ENCODE measurements at regions not wholly inside any gene's neighbourhood (a gene's known extent, or its start where the extent isn't known, plus 50 kb on each side); places are given as distances from the start of the nearest gene placed in this dataset.

- Histone ChIP-seq H3K4me3 (ENCODE audit: low read depth in 1 of 3, low read length in 3 of 3) (no peak overlapping the region), H3K36me3 (ENCODE audit: control insufficient read depth in 4 of 4, insufficient read depth in 3 of 4, low read depth in 1 of 4, low read length in 3 of 4) (no peaks in the 10 kb centered on the region), H3K27ac (ENCODE audit: low read depth in 1 of 2, low read length in 2 of 2) (no peak overlapping the region), H3K9me3 (ENCODE audit: control insufficient read depth in 4 of 4, low read length in 3 of 4) (peaks cover 0 to 5% (median 4%) of the 10 kb centered on the region in 4 donors), H3K27me3 (ENCODE audit: control insufficient read depth in 4 of 4, insufficient read depth in 4 of 4, low read length in 3 of 4) (no peaks in the 10 kb centered on the region), H3K9ac (ENCODE audit: low read depth in 1 of 2, low read length in 2 of 2) (no peak overlapping the region), H3K4me1 (ENCODE audit: control insufficient read depth in 4 of 4, insufficient read depth in 4 of 4, low read length in 3 of 4) (no peaks in the 10 kb centered on the region)
- TF ChIP-seq ATF3 (IDR thresholded peaks at IDR 0.05) (no peak), SP1 (IDR thresholded peaks at IDR 0.05) (no peak), GABPA (IDR thresholded peaks at IDR 0.05 in 1 of 2, conservative IDR thresholded peaks at IDR 0.05 in 1 of 2) (no peak), FOXA1 (IDR thresholded peaks at IDR 0.05) (no peak), EGR1 (IDR thresholded peaks at IDR 0.05; ENCODE audit: low read depth in 2 of 2) (no peak), TAF1 (conservative IDR thresholded peaks at IDR 0.05) (no peak), ZBTB33 (IDR thresholded peaks at IDR 0.05) (no peak), HNF4G (IDR thresholded peaks at IDR 0.05) (no peak)
- 87% methylated on average over 4 of the region's 4 CpGs for WGBS
- DNase-seq (ENCODE audit: low spot score), result no peak
Observed at GRCh38 chr7:67429735-67430134, 433.1 kb downstream of the TYW1 start.

GRCh38 chr7:67432536-67433234, 436.1 kb downstream of the TYW1 start:
- Histone ChIP-seq H3K9ac (ENCODE audit: low read depth in 1 of 2, low read length in 2 of 2) (no peak overlapping the region), H3K4me3 (ENCODE audit: low read depth in 1 of 3, low read length in 3 of 3) (no peak overlapping the region), H3K27me3 (ENCODE audit: control insufficient read depth in 4 of 4, insufficient read depth in 4 of 4, low read length in 3 of 4) (no peaks in the 10 kb centered on the region), H3K4me1 (ENCODE audit: control insufficient read depth in 4 of 4, insufficient read depth in 4 of 4, low read length in 3 of 4) (no peaks in the 10 kb centered on the region), H3K27ac (ENCODE audit: low read depth in 1 of 2, low read length in 2 of 2) (no peak overlapping the region), H3K9me3 (ENCODE audit: control insufficient read depth in 4 of 4, low read length in 3 of 4) (peaks cover 0 to 5% (median 4%) of the 10 kb centered on the region in 4 donors), H3K36me3 (ENCODE audit: control insufficient read depth in 4 of 4, insufficient read depth in 3 of 4, low read depth in 1 of 4, low read length in 3 of 4) (no peaks in the 10 kb centered on the region)
- no peak for TF ChIP-seq FOXA2 (IDR thresholded peaks at IDR 0.05)
- 81% methylated on average over 10 of the region's 10 CpGs for WGBS
- no peak for DNase-seq (ENCODE audit: low spot score)

- no peak for DNase-seq (ENCODE audit: low spot score)
- TF ChIP-seq GABPA (IDR thresholded peaks at IDR 0.05 in 1 of 2, conservative IDR thresholded peaks at IDR 0.05 in 1 of 2), result no peak
- Histone ChIP-seq H3K4me3 (ENCODE audit: low read depth in 1 of 3, low read length in 3 of 3) (no peak overlapping the region), H3K9ac (ENCODE audit: low read depth in 1 of 2, low read length in 2 of 2) (no peak overlapping the region), H3K4me1 (ENCODE audit: control insufficient read depth in 4 of 4, insufficient read depth in 4 of 4, low read length in 3 of 4) (no peaks in the 10 kb centered on the region), H3K27ac (ENCODE audit: low read depth in 1 of 2, low read length in 2 of 2) (no peak overlapping the region), H3K9me3 (ENCODE audit: control insufficient read depth in 4 of 4, low read length in 3 of 4) (peaks cover 0 to 5% (median 4%) of the 10 kb centered on the region in 4 donors), H3K27me3 (ENCODE audit: control insufficient read depth in 4 of 4, insufficient read depth in 4 of 4, low read length in 3 of 4) (no peaks in the 10 kb centered on the region), H3K36me3 (ENCODE audit: control insufficient read depth in 4 of 4, insufficient read depth in 3 of 4, low read depth in 1 of 4, low read length in 3 of 4) (no peaks in the 10 kb centered on the region)
- WGBS, result 88% methylated on average over 9 of the region's 9 CpGs
Observed at GRCh38 chr7:67435894-67436535, 439.4 kb downstream of the TYW1 start.
